ENCODE measurements at regions not wholly inside any gene's neighbourhood (a gene's known extent, or its start where the extent isn't known, plus 50 kb on each side); places are given as distances from the start of the nearest gene placed in this dataset.
"Not testable (repeated sequence)": the region's sequence is repeated elsewhere in the genome, so short reads cannot be mapped to it uniquely, and the experiment has no call there.

- H3K4me3 ChIP-seq (ENCODE audit: low read depth, low read length) = no peak overlapping the region
- no peak for DNase-seq (ENCODE audit: low read depth)
- POLR2A ChIA-PET = no interaction called here
- H3K27me3 ChIP-seq (ENCODE audit: control insufficient read depth, insufficient read depth, low read length) = no peaks in the 10 kb centered on the region
- CTCF ChIA-PET = no interaction called here
- TF ChIP-seq CTCF (IDR thresholded peaks at IDR 0.05; ENCODE audit: insufficient read depth, low read depth, low read length) = no peak
- H3K36me3 ChIP-seq (ENCODE audit: control insufficient read depth, insufficient read depth, low read length) = no peaks in the 10 kb centered on the region
Measured at GRCh38 chr12:131510431-131510830, 200.5 kb upstream of the SFSWAP start.

- POLR2A ChIA-PET = no interaction called here
- CTCF ChIA-PET = no interaction called here
- H3K36me3 ChIP-seq (ENCODE audit: control insufficient read depth, insufficient read depth, low read length) = no peaks in the 10 kb centered on the region
Measured at GRCh38 chr12:131511391-131511802, 199.5 kb upstream of the SFSWAP start.

GRCh38 chr12:131511803-131512561, 198.9 kb upstream of the SFSWAP start:
- no peak for DNase-seq (ENCODE audit: low read depth)
- Histone ChIP-seq H3K4me3 (ENCODE audit: low read depth, low read length) (no peak overlapping the region), H3K36me3 (ENCODE audit: control insufficient read depth, insufficient read depth, low read length) (no peaks in the 10 kb centered on the region), H3K27me3 (ENCODE audit: control insufficient read depth, insufficient read depth, low read length) (no peaks in the 10 kb centered on the region)
- ChIA-PET CTCF (no interaction called here), POLR2A (no interaction called here)
- TF ChIP-seq CTCF (IDR thresholded peaks at IDR 0.05; ENCODE audit: insufficient read depth, low read depth, low read length) = no peak

More at GRCh38 chr12:131511391-131511802, 199.5 kb upstream of the SFSWAP start:
- no peaks in the 10 kb centered on the region for H3K27me3 ChIP-seq (ENCODE audit: control insufficient read depth, insufficient read depth, low read length)
- no peak for TF ChIP-seq CTCF (IDR thresholded peaks at IDR 0.05; ENCODE audit: insufficient read depth, low read depth, low read length)
- H3K4me3 ChIP-seq (ENCODE audit: low read depth, low read length) = no peak overlapping the region
- no peak for DNase-seq (ENCODE audit: low read depth)

GRCh38 chr12:131513606-131514005, 197.3 kb upstream of the SFSWAP start:
- ChIA-PET CTCF (no interaction called here), POLR2A (no interaction called here)
- TF ChIP-seq CTCF (IDR thresholded peaks at IDR 0.05; ENCODE audit: insufficient read depth, low read depth, low read length) = no peak
- H3K27me3 ChIP-seq (ENCODE audit: control insufficient read depth, insufficient read depth, low read length) = no peaks in the 10 kb centered on the region
- H3K4me3 ChIP-seq (ENCODE audit: low read depth, low read length) = no peak overlapping the region
- H3K36me3 ChIP-seq (ENCODE audit: control insufficient read depth, insufficient read depth, low read length) = no peaks in the 10 kb centered on the region
- no peak for DNase-seq (ENCODE audit: low read depth)

GRCh38 chr12:131520553-131520952, 190.3 kb upstream of the SFSWAP start:
- CTCF ChIA-PET; POLR2A ChIA-PET; H3K36me3 ChIP-seq (ENCODE audit: control insufficient read depth, insufficient read depth, low read length); H3K4me3 ChIP-seq (ENCODE audit: low read depth, low read length); DNase-seq (ENCODE audit: low read depth); H3K27me3 ChIP-seq (ENCODE audit: control insufficient read depth, insufficient read depth, low read length): not testable (repeated sequence)

- ChIA-PET POLR2A (no interaction called here), CTCF (no interaction called here)
- DNase-seq (ENCODE audit: low read depth) = no peak
- Histone ChIP-seq H3K4me3 (ENCODE audit: low read depth, low read length) (no peak overlapping the region), H3K36me3 (ENCODE audit: control insufficient read depth, insufficient read depth, low read length) (no peaks in the 10 kb centered on the region), H3K27me3 (ENCODE audit: control insufficient read depth, insufficient read depth, low read length) (no peaks in the 10 kb centered on the region)
- no peak for TF ChIP-seq CTCF (IDR thresholded peaks at IDR 0.05; ENCODE audit: insufficient read depth, low read depth, low read length)
Measured at GRCh38 chr12:131521326-131521725, 189.6 kb upstream of the SFSWAP start.
